Neural progenitor cell (in vitro differentiated cells): ENCODE measurements at regions not wholly inside any gene's neighbourhood (a gene's known extent, or its start where the extent isn't known, plus 50 kb on each side); places are given as distances from the start of the nearest gene placed in this dataset.
"Not testable (repeated sequence)": the region's sequence is repeated elsewhere in the genome, so short reads cannot be mapped to it uniquely, and the experiment has no call there.

ENCODE experiments used
- DNase-seq: peaks from one replicate; pipeline ENCODE4 v3.0.0-alpha.2; 2016; ENCODE audit warnings: low spot score
- H2AFZ ChIP-seq: fragments of 200-600 bp; sonication (generic); replicated peaks from 2 replicates; pipeline ENCODE4 v1.6.1; 2016; ENCODE audit warnings: antibody characterized with exemption
- H3F3A ChIP-seq: fragments of 200-600 bp; sonication (generic); 2 replicates; pipeline ENCODE4 v1.6.1; 2016; ENCODE audit warnings: antibody characterized with exemption, low read depth
- H3K27ac ChIP-seq: fragments of 200-600 bp; sonication (generic); 2 replicates; pipeline ENCODE4 v1.5.1; 2016; ENCODE audit warnings: mild to moderate bottlenecking
- H3K27me3 ChIP-seq: fragments of 200-600 bp; sonication (generic); 2 replicates; pipeline ENCODE4 v1.6.1; 2016; ENCODE audit warnings: mild to moderate bottlenecking, moderate library complexity
- H3K36me3 ChIP-seq: fragments of 200-600 bp; sonication (generic); 2 replicates; pipeline ENCODE4 v1.5.1; 2016
- H3K4me1 ChIP-seq: fragments of 200-600 bp; sonication (generic); 2 replicates; pipeline ENCODE4 v1.6.1; 2016; ENCODE audit warnings: mixed run types
- H3K4me2 ChIP-seq: fragments of 200-600 bp; sonication (generic); 2 replicates; pipeline ENCODE4 v1.6.1; 2016
- H3K4me3 ChIP-seq: fragments of 200-600 bp; sonication (generic); 2 replicates; pipeline ENCODE4 v1.5.1; 2016
- H3K79me2 ChIP-seq: fragments of 200-600 bp; sonication (generic); 2 replicates; pipeline ENCODE4 v1.6.1; 2016; ENCODE audit warnings: low read depth
- H3K9ac ChIP-seq: fragments of 200-600 bp; sonication (generic); 2 replicates; pipeline ENCODE4 v1.6.1; 2016
- H3K9me3 ChIP-seq: fragments of 200-600 bp; sonication (generic); 2 replicates; pipeline ENCODE4 v1.5.1; 2016; ENCODE audit warnings: low read depth
- H4K20me1 ChIP-seq: fragments of 200-600 bp; sonication (generic); 2 replicates; pipeline ENCODE4 v1.6.1; 2016; ENCODE audit warnings: low read depth
- H3K27ac Mint-ChIP-seq: 3 replicates; pipeline ENCODE4 v1.8.0; 2021; ENCODE audit warnings: mixed read lengths
- H3K27me3 Mint-ChIP-seq: 2 replicates; pipeline ENCODE4 v1.8.0; 2022; ENCODE audit warnings: low read depth, mild to moderate bottlenecking, inconsistent platforms, moderate library complexity, mixed read lengths; ENCODE audit not compliant: insufficient read depth
- H3K36me3 Mint-ChIP-seq: 3 replicates; pipeline ENCODE4 v1.8.0; 2021; ENCODE audit warnings: mixed read lengths
- H3K4me1 Mint-ChIP-seq: 3 replicates; pipeline ENCODE4 v1.8.0; 2021; ENCODE audit warnings: mixed read lengths
- H3K4me3 Mint-ChIP-seq: 3 replicates; pipeline ENCODE4 v1.8.0; 2021; ENCODE audit warnings: mild to moderate bottlenecking, moderate library complexity, mixed read lengths
- H3K9me3 Mint-ChIP-seq: 3 replicates; pipeline ENCODE4 v1.8.0; 2020; ENCODE audit warnings: mixed read lengths
- CTCF ChIP-seq: fragments of 200-600 bp; sonication (generic); IDR thresholded peaks from 2 replicates; pipeline ENCODE4 v1.5.1; 2017; ENCODE audit warnings: antibody characterized with exemption, mild to moderate bottlenecking
- EZH2 ChIP-seq: fragments of 200-600 bp; sonication (generic); IDR thresholded peaks from 2 replicates; pipeline ENCODE4 v1.6.1; 2017; ENCODE audit warnings: antibody characterized with exemption, mild to moderate bottlenecking, moderate library complexity
- EZH2phosphoT487 ChIP-seq: fragments of 200-600 bp; sonication (generic); IDR thresholded peaks from 2 replicates; pipeline ENCODE4 v1.6.1; 2017; ENCODE audit warnings: antibody characterized with exemption

GRCh38 chr4:171478181-171478580 is 335.0 kb upstream of the GALNTL6 start:
- H3K27ac ChIP-seq = no peak overlapping the region
- H3K9ac ChIP-seq = no peak overlapping the region
- no peaks in the 10 kb centered on the region for H3K9me3 ChIP-seq
- H3K4me2 ChIP-seq = no peak overlapping the region
- no peaks in the 10 kb centered on the region for H3F3A ChIP-seq
- H3K4me1 ChIP-seq = no peaks in the 10 kb centered on the region
- no peak for DNase-seq
- TF ChIP-seq CTCF = no peak
- no peak for TF ChIP-seq EZH2
- TF ChIP-seq EZH2phosphoT487 = no peak
- Mint-ChIP-seq H3K9me3 (no peaks in the 10 kb centered on the region), H3K36me3 (no peaks in the 10 kb centered on the region), H3K27ac (no peak overlapping the region), H3K4me1 (no peaks in the 10 kb centered on the region), H3K4me3 (no peak overlapping the region), H3K27me3 (no peaks in the 10 kb centered on the region)
- no peaks in the 10 kb centered on the region for H3K79me2 ChIP-seq
- no peak overlapping the region for H3K4me3 ChIP-seq
- H3K27me3 ChIP-seq = no peaks in the 10 kb centered on the region
- H4K20me1 ChIP-seq = no peaks in the 10 kb centered on the region
- H2AFZ ChIP-seq = no peak overlapping the region
- H3K36me3 ChIP-seq = no peaks in the 10 kb centered on the region

GRCh38 chr4:171475111-171475510 is 338.1 kb upstream of the GALNTL6 start:
- H3K36me3 ChIP-seq, H3K4me3 Mint-ChIP-seq, H3K27ac Mint-ChIP-seq, H3K27me3 Mint-ChIP-seq, H2AFZ ChIP-seq, H3K4me2 ChIP-seq, H3K4me3 ChIP-seq, H3K36me3 Mint-ChIP-seq, H3K4me1 Mint-ChIP-seq, H3K9ac ChIP-seq, H3K9me3 Mint-ChIP-seq, H3K4me1 ChIP-seq, H3K27me3 ChIP-seq, H3F3A ChIP-seq, DNase-seq, H3K9me3 ChIP-seq, H3K27ac ChIP-seq, H4K20me1 ChIP-seq, H3K79me2 ChIP-seq: not testable (repeated sequence)

- Histone ChIP-seq H3K27me3 (no peaks in the 10 kb centered on the region), H3K4me2 (no peak overlapping the region), H3K4me3 (no peak overlapping the region), H3F3A (no peaks in the 10 kb centered on the region), H3K36me3 (no peaks in the 10 kb centered on the region), H4K20me1 (no peaks in the 10 kb centered on the region), H3K79me2 (no peaks in the 10 kb centered on the region), H2AFZ (no peak overlapping the region), H3K9ac (no peak overlapping the region), H3K9me3 (no peaks in the 10 kb centered on the region), H3K4me1 (no peaks in the 10 kb centered on the region), H3K27ac (no peak overlapping the region)
- Mint-ChIP-seq H3K27me3 (no peaks in the 10 kb centered on the region), H3K27ac (no peak overlapping the region), H3K9me3 (no peaks in the 10 kb centered on the region), H3K4me1 (no peaks in the 10 kb centered on the region), H3K36me3 (no peaks in the 10 kb centered on the region), H3K4me3 (no peak overlapping the region)
- no peak for DNase-seq
- TF ChIP-seq CTCF (no peak), EZH2 (no peak), EZH2phosphoT487 (no peak)
Observed at GRCh38 chr4:171473155-171473554, 340.0 kb upstream of the GALNTL6 start.

- H3K36me3 Mint-ChIP-seq = no peaks in the 10 kb centered on the region
- no peaks in the 10 kb centered on the region for H3K27me3 Mint-ChIP-seq
- no peaks in the 10 kb centered on the region for H3K9me3 Mint-ChIP-seq
- H3K4me3 Mint-ChIP-seq = no peak overlapping the region
- no peaks in the 10 kb centered on the region for H3K4me1 ChIP-seq
- H3K36me3 ChIP-seq = no peaks in the 10 kb centered on the region
- H3K79me2 ChIP-seq = no peaks in the 10 kb centered on the region
- no peak overlapping the region for H3K4me3 ChIP-seq
- H3K9ac ChIP-seq = no peak overlapping the region
- TF ChIP-seq CTCF (no peak), EZH2 (no peak), EZH2phosphoT487 (no peak)
- H3K27ac Mint-ChIP-seq = no peak overlapping the region
- H3K27ac ChIP-seq = no peak overlapping the region
- H3K9me3 ChIP-seq = no peaks in the 10 kb centered on the region
- H3K4me2 ChIP-seq = no peak overlapping the region
- no peaks in the 10 kb centered on the region for H4K20me1 ChIP-seq
- no peak for DNase-seq
- H3K4me1 Mint-ChIP-seq = no peaks in the 10 kb centered on the region
- no peak overlapping the region for H2AFZ ChIP-seq
- no peaks in the 10 kb centered on the region for H3K27me3 ChIP-seq
- no peaks in the 10 kb centered on the region for H3F3A ChIP-seq
Observed at GRCh38 chr4:171472230-171472629, 341.0 kb upstream of the GALNTL6 start.
